ENCODE measurements at regions not wholly inside any gene's neighbourhood (a gene's known extent, or its start where the extent isn't known, plus 50 kb on each side); places are given as distances from the start of the nearest gene placed in this dataset.

- TF ChIP-seq, protein P1, sequence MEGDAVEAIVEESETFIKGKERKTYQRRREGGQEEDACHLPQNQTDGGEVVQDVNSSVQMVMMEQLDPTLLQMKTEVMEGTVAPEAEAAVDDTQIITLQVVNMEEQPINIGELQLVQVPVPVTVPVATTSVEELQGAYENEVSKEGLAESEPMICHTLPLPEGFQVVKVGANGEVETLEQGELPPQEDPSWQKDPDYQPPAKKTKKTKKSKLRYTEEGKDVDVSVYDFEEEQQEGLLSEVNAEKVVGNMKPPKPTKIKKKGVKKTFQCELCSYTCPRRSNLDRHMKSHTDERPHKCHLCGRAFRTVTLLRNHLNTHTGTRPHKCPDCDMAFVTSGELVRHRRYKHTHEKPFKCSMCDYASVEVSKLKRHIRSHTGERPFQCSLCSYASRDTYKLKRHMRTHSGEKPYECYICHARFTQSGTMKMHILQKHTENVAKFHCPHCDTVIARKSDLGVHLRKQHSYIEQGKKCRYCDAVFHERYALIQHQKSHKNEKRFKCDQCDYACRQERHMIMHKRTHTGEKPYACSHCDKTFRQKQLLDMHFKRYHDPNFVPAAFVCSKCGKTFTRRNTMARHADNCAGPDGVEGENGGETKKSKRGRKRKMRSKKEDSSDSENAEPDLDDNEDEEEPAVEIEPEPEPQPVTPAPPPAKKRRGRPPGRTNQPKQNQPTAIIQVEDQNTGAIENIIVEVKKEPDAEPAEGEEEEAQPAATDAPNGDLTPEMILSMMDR (IDR thresholded peaks at IDR 0.05; ENCODE audit: borderline replicate concordance, control extremely low read depth, extremely low read depth, insufficient read depth, missing control alignments): no peak
- in situ Hi-C loops (cut with MboI; ENCODE audit: low sequenced_read_pairs, unreplicated experiment): no loop called here
- no peak for DNase-seq (ENCODE audit: low spot score)
Measured at GRCh38 chr10:36624551-36625100, 500.8 kb upstream of the ANKRD30A start.

DNA sequence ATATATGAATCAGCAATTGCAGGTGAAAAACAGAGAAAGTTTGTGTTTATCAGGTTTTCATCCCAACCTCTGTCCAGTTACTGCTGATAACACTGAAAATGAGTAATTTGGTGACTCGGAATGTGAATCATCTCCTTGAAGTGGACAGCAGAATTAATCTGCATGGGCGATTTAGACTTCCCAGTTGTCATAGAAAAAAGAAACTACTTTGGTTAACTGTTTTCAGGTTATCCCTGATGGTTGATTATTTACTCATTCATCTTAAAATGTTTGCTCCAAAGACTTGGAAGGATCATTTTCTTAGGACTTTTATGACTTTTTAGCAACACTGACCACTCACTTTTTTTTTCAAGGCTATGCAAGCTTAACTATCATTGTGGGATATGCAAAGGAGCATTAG, 504.1 kb upstream of the ANKRD30A start:
- TF ChIP-seq, protein P1 (IDR thresholded peaks at IDR 0.05; ENCODE audit: borderline replicate concordance, control extremely low read depth, extremely low read depth, insufficient read depth, missing control alignments): no peak
- DNase-seq (ENCODE audit: low spot score): no peak
- in situ Hi-C loops (cut with MboI; ENCODE audit: low sequenced_read_pairs, unreplicated experiment): no loop called here

GRCh38 chr10:36612436-36612835, 513.0 kb upstream of the ANKRD30A start:
- in situ Hi-C loops (cut with MboI; ENCODE audit: low sequenced_read_pairs, unreplicated experiment): no loop called here
- TF ChIP-seq, protein P1 (IDR thresholded peaks at IDR 0.05; ENCODE audit: borderline replicate concordance, control extremely low read depth, extremely low read depth, insufficient read depth, missing control alignments): no peak
- DNase-seq (ENCODE audit: low spot score): no peak

DNA sequence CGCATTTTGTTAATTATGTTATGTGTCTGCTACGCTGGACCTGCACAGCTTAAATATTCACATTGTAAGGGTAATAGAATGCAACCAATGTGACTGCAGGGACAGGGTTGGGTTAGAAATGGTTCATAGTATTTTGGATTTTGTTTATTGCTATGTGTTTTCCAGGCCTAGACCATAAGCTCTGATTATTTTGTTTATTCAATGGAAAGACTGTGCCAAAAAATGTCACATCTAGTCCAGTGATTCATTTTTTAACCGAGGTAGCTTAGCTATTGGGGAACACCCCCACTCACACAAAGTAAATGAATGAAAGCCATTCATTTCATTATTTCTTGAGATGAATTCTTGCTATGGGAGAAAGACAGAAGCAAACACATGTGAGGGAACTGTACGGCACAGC, 516.5 kb upstream of the ANKRD30A start:
- in situ Hi-C loops (cut with MboI; ENCODE audit: low sequenced_read_pairs, unreplicated experiment): no loop called here
- TF ChIP-seq, protein P1 (IDR thresholded peaks at IDR 0.05; ENCODE audit: borderline replicate concordance, control extremely low read depth, extremely low read depth, insufficient read depth, missing control alignments): no peak
- no peak for DNase-seq (ENCODE audit: low spot score)

- no peak for DNase-seq (ENCODE audit: low spot score)
- TF ChIP-seq, protein P1 (IDR thresholded peaks at IDR 0.05; ENCODE audit: borderline replicate concordance, control extremely low read depth, extremely low read depth, insufficient read depth, missing control alignments): no peak
- in situ Hi-C loops (cut with MboI; ENCODE audit: low sequenced_read_pairs, unreplicated experiment): no loop called here
Measured at GRCh38 chr10:36608251-36608650, 517.1 kb upstream of the ANKRD30A start.

GRCh38 chr10:36606234-36606839, 519.1 kb upstream of the ANKRD30A start:
- DNase-seq (ENCODE audit: low spot score): no peak
- TF ChIP-seq, protein P1 (IDR thresholded peaks at IDR 0.05; ENCODE audit: borderline replicate concordance, control extremely low read depth, extremely low read depth, insufficient read depth, missing control alignments): no peak
- in situ Hi-C loops (cut with MboI; ENCODE audit: low sequenced_read_pairs, unreplicated experiment): no loop called here
